ENCODE measurements at regions not wholly inside any gene's neighbourhood (a gene's known extent, or its start where the extent isn't known, plus 50 kb on each side); places are given as distances from the start of the nearest gene placed in this dataset.

- DNase-seq: no peak
These were observed 217.5 kb downstream of the CD83 start for GRCh38 chr6:14335071-14335470.

- no peak for DNase-seq
These were observed 219.6 kb downstream of the CD83 start for GRCh38 chr6:14337152-14337551.

GRCh38 chr6:14339172-14339571, 221.6 kb downstream of the CD83 start:
- no peak for DNase-seq

- DNase-seq: no peak
These were observed 222.4 kb downstream of the CD83 start for GRCh38 chr6:14339711-14340584.

- DNase-seq: no peak
These were observed 226.9 kb downstream of the CD83 start for GRCh38 chr6:14344486-14344885.

- no peak for DNase-seq
These were observed 230.8 kb downstream of the CD83 start for GRCh38 chr6:14348389-14348788.

GRCh38 chr6:14349507-14349906, 231.9 kb downstream of the CD83 start:
- DNase-seq: no peak

GRCh38 chr6:14350210-14350609, 232.6 kb downstream of the CD83 start:
- DNase-seq: no peak

GRCh38 chr6:14353281-14353680, 235.7 kb downstream of the CD83 start:
- no peak for DNase-seq

GRCh38 chr6:14353798-14354197, 236.2 kb downstream of the CD83 start:
- DNase-seq: no peak

- DNase-seq: peak; percentile 85
These were observed 237.5 kb downstream of the CD83 start for GRCh38 chr6:14354919-14355572.

GRCh38 chr6:14359438-14359837, 241.9 kb downstream of the CD83 start:
- no peak for DNase-seq

GRCh38 chr6:14360565-14360964, 243.0 kb downstream of the CD83 start:
- DNase-seq: no peak

GRCh38 chr6:14361297-14361696, 243.7 kb downstream of the CD83 start:
- no peak for DNase-seq

- no peak for DNase-seq
These were observed 244.5 kb downstream of the CD83 start for GRCh38 chr6:14361956-14362587.

- DNase-seq: no peak
These were observed 246.8 kb downstream of the CD83 start for GRCh38 chr6:14364370-14364769.

- DNase-seq: no peak
These were observed 247.8 kb downstream of the CD83 start for GRCh38 chr6:14365393-14365792.

GRCh38 chr6:14366315-14366714, 248.7 kb downstream of the CD83 start:
- no peak for DNase-seq

GRCh38 chr6:14366872-14367271, 249.3 kb downstream of the CD83 start:
- no peak for DNase-seq

GRCh38 chr6:14367296-14367695, 249.7 kb downstream of the CD83 start:
- no peak for DNase-seq

- DNase-seq: no peak
These were observed 252.1 kb downstream of the CD83 start for GRCh38 chr6:14369717-14370116.

GRCh38 chr6:14371530-14371929, 254.0 kb downstream of the CD83 start:
- DNase-seq: no peak

- DNase-seq: no peak
These were observed 255.3 kb downstream of the CD83 start for GRCh38 chr6:14372734-14373489.

Measured in KG1 (cell line).